K562 (cell line): ENCODE measurements at regions not wholly inside any gene's neighbourhood (a gene's known extent, or its start where the extent isn't known, plus 50 kb on each side); places are given as distances from the start of the nearest gene placed in this dataset.

Source experiments
- AFF4 ChIP-seq: sonication (generic); formaldehyde crosslinking; IDR thresholded peaks from 2 replicates; pipeline ENCODE4 v1.8.0; 2023; ENCODE audit warnings: mild to moderate bottlenecking, missing genetic modification reagents
- HBP1 ChIP-seq: fragments of 450-650 bp; formaldehyde crosslinking; IDR thresholded peaks from 2 replicates; pipeline ENCODE4 v1.4.0; 2022; ENCODE audit warnings: missing genetic modification characterization
- POLR2G ChIP-seq: fragments of 200-400 bp; formaldehyde crosslinking; IDR thresholded peaks from 2 replicates; pipeline ENCODE4 v1.6.1; 2017; ENCODE audit warnings: low read depth, mild to moderate bottlenecking, antibody characterized with exemption, low read length, moderate library complexity
- RERE ChIP-seq: sonication (generic); formaldehyde crosslinking; IDR thresholded peaks from 2 replicates; pipeline ENCODE4 v1.8.0; 2023; ENCODE audit warnings: missing genetic modification reagents, mild to moderate bottlenecking, borderline replicate concordance
- RFX7 ChIP-seq: fragments of 250-450 bp; sonication (Bioruptor Pico); IDR thresholded peaks from 2 replicates; pipeline ENCODE4 v1.5.1; 2021; ENCODE audit warnings: mild to moderate bottlenecking
- TFAM ChIP-seq: fragments of 250-450 bp; sonication (Bioruptor Pico); conservative IDR thresholded peaks from 2 replicates; pipeline ENCODE4 v1.5.0; 2021; ENCODE audit warnings: mild to moderate bottlenecking, moderate library complexity
- ZBTB11 ChIP-seq, 3 experiments: fragments of 200-800 bp in 1 of 3; fragments of 250-450 bp in 1 of 3; fragments of 450-650 bp in 1 of 3; sonication (Bioruptor Pico) in 1 of 3; sonication (Bioruptor generic) in 1 of 3; formaldehyde crosslinking in 1 of 3; IDR thresholded peaks; 2 replicates each; pipeline versions ENCODE4 v1.6.1 to v1.8.0; 2016 to 2022; ENCODE audit warnings: mild to moderate bottlenecking in 2 of 3, missing genetic modification characterization in 2 of 3, missing compliant biosample characterization in 1 of 3, moderate library complexity in 1 of 3
- ZNF431 ChIP-seq: sonication (generic); formaldehyde crosslinking; IDR thresholded peaks from 2 replicates; pipeline ENCODE4 v1.8.0; 2022; ENCODE audit warnings: mild to moderate bottlenecking, missing genetic modification reagents

GRCh38 chr3:194196876-194197275 is 60.9 kb downstream of the HES1 start (continued):
- TF ChIP-seq ZNF431 (no peak), POLR2G (no peak), HBP1 (CRISPR knock-in tag) (no peak), RFX7 (CRISPR knock-in tag) (no peak), RERE (CRISPR knock-in tag) (no peak), TFAM (CRISPR knock-in tag) (no peak), AFF4 (no peak), ZBTB11 (CRISPR knock-in tag; IDR thresholded peaks at IDR 0.05) (no peak)
- TF ChIP-seq, all 486 proteins: peak for 0
